ENCODE measurements at regions not wholly inside any gene's neighbourhood (a gene's known extent, or its start where the extent isn't known, plus 50 kb on each side); places are given as distances from the start of the nearest gene placed in this dataset.

DNA sequence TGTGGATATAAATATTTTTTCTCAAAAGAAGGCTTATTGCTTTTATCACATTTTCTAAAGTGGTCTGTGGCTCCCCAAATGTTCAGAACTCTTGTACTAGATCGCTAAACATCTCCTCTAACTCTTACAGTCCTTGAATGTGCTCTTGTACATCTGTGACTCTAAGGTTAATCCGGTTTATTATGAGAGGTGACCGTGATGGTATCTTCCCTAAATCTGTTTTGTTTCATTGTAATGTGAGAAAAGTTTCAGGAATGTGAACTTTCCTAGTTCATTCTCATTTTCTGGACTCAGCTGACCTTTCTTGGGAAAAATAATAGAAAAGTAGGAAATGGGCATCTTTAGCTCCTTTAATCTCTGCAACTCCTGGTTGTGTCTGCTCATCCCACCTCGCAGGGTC lies 94.5 kb upstream of the CD180 start:
- ChIA-PET POLR2A (ENCODE audit: partially characterized antibody) (no interaction called here), CTCF (ENCODE audit: partially characterized antibody) (interaction anchor here (1.2 kb wide), 1 partner anchor 45 kb away, joined by 3 read pairs; no protein-coding TSS in a partner anchor)
- H3K36me3 ChIP-seq (ENCODE audit: insufficient read depth, low read length) = no peaks in the 10 kb centered on the region
- no peaks in the 10 kb centered on the region for H3K27me3 ChIP-seq (ENCODE audit: insufficient read depth, low read length)
- Mint-ChIP-seq H3K27me3 (peaks cover 2 to 8% of the 10 kb centered on the region in 2 donors), H3K27ac (no peak overlapping the region), H3K36me3 (no peaks in the 10 kb centered on the region), H3K4me1 (no peaks in the 10 kb centered on the region), H3K4me3 (no peak overlapping the region), H3K9me3 (no peaks in the 10 kb centered on the region)
- H3K4me3 ChIP-seq (ENCODE audit: low read length in 2 of 2) = no peak overlapping the region
- intact Hi-C loops (cut with micrococcal nuclease) = no loop called here
- no peak for DNase-seq
- no peaks in the 10 kb centered on the region for H3K4me1 ChIP-seq (ENCODE audit: insufficient read depth, low read length)
- no peak overlapping the region for H3K27ac ChIP-seq (ENCODE audit: low read depth, low read length)
- H3K9me3 ChIP-seq (ENCODE audit: control insufficient read depth in 1 of 2, low read length in 2 of 2) = no peaks in the 10 kb centered on the region

DNA sequence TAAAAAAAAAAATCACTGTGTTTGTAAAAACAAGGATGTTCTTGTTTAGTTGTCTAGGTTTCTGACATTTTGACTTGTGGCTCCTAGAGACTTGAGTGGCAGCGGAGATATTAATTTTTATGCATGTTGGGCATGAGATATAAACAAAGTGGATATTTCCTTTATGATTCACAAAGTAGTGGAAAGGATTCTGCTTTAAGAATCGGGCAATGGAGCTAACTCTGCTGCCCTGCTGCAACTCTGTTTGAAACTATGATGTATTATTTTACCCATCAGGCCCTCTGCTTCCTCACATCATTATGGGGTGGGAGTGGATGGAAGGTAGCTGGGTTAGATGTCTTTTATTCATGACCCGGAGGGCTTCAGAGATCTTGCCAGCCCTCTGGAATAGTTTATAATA lies 94.1 kb upstream of the CD180 start:
- H3K4me3 ChIP-seq (ENCODE audit: low read length in 2 of 2) = no peak overlapping the region
- ChIA-PET POLR2A (ENCODE audit: partially characterized antibody) (no interaction called here), CTCF (ENCODE audit: partially characterized antibody) (interaction anchor here (1.2 kb wide), 1 partner anchor 45 kb away, joined by 3 read pairs; no protein-coding TSS in a partner anchor)
- H3K4me1 ChIP-seq (ENCODE audit: insufficient read depth, low read length) = no peaks in the 10 kb centered on the region
- DNase-seq = no peak
- Mint-ChIP-seq H3K4me3 (no peak overlapping the region), H3K36me3 (no peaks in the 10 kb centered on the region), H3K27ac (no peak overlapping the region), H3K9me3 (no peaks in the 10 kb centered on the region), H3K4me1 (no peaks in the 10 kb centered on the region), H3K27me3 (peaks cover 2 to 8% of the 10 kb centered on the region in 2 donors)
- no peaks in the 10 kb centered on the region for H3K9me3 ChIP-seq (ENCODE audit: control insufficient read depth in 1 of 2, low read length in 2 of 2)
- no peaks in the 10 kb centered on the region for H3K27me3 ChIP-seq (ENCODE audit: insufficient read depth, low read length)
- no peaks in the 10 kb centered on the region for H3K36me3 ChIP-seq (ENCODE audit: insufficient read depth, low read length)
- intact Hi-C loops (cut with micrococcal nuclease) = no loop called here
- H3K27ac ChIP-seq (ENCODE audit: low read depth, low read length) = no peak overlapping the region

DNA sequence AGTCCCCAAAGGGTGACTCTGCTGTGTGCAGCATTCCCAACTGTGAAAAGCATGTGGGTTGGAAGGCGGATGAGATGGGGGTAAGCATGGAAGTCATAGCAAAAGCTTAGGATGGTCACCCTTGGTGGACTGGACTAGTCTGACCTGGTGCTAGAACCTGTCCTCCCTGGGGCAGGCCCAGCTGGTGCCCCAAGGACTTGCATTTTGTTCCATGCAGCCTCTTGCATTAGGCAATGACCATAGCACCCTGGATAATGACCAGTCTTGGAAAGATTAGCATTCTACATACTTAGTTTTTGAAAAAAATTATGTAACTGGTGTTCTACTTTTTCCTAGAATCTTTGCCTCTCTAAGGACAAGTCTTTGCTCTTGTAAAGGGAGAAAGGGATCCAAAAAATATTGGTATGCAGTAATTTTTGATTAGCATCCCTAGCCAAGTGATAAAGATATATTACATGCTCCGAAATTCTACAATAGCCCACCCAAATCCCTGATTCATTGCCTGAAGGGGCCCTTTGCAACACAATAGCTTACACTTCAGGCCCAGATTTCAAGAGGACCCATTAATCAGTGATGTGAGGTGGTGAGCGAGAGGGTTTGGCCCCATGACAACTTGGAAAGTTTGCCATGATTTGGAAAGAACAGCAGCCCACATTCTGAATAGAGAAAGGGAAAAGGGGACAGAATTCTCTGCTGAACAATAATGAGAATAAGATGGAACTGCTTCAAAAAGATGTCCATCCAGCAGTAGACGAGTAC lies 93.3 kb upstream of the CD180 start:
- no peaks in the 10 kb centered on the region for H3K4me1 Mint-ChIP-seq
- no peaks in the 10 kb centered on the region for H3K36me3 ChIP-seq (ENCODE audit: insufficient read depth, low read length)
- no peak for DNase-seq
- ChIA-PET CTCF (ENCODE audit: partially characterized antibody) (no interaction called here), POLR2A (ENCODE audit: partially characterized antibody) (no interaction called here)
- peaks cover 2 to 8% of the 10 kb centered on the region in 2 donors for H3K27me3 Mint-ChIP-seq
- no peak overlapping the region for H3K4me3 Mint-ChIP-seq
- H3K9me3 Mint-ChIP-seq = no peaks in the 10 kb centered on the region
- H3K27ac Mint-ChIP-seq = no peak overlapping the region
- H3K36me3 Mint-ChIP-seq = no peaks in the 10 kb centered on the region
- no peaks in the 10 kb centered on the region for H3K9me3 ChIP-seq (ENCODE audit: control insufficient read depth in 1 of 2, low read length in 2 of 2)
- H3K4me3 ChIP-seq (ENCODE audit: low read length in 2 of 2) = no peak overlapping the region
- no peak overlapping the region for H3K27ac ChIP-seq (ENCODE audit: low read depth, low read length)
- no peaks in the 10 kb centered on the region for H3K27me3 ChIP-seq (ENCODE audit: insufficient read depth, low read length)
- intact Hi-C loops (cut with micrococcal nuclease) = no loop called here
- H3K4me1 ChIP-seq (ENCODE audit: insufficient read depth, low read length) = no peaks in the 10 kb centered on the region

DNA sequence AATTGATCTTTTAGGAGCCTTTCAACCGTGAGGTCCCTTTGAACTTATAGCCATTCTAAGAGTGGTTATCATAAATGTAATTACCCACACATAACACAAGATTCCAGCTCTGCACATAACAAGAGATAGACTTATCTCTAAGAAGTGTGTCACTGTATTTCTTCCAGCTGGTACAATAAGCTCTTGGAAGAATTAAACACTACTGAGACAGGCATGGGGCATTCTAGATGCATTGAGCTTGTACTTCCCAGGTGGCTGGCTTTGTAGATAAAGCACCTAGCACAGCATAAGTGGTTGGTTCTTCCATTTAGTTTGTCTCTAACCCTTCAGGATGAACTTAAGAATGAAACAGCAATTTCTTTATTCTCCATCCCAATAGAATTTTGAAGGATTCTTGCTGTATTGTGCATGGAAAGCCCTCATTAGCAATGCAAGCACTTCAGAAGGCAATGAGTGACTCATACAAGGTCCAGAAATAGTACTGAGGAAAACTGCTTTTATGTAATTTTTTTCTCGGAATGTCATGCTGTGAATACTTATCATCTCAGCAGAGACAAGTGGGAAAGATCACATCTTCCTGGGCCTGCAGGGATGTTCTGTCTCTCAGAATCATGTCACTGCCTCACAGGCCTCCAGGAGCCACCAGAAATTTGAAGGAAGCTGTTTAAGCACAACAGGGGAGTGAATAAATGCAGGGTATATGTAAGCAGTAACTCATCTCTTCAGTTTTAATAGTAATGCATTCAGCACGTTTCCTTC lies 91.1 kb upstream of the CD180 start:
- Histone ChIP-seq H3K36me3 (ENCODE audit: insufficient read depth, low read length) (no peaks in the 10 kb centered on the region), H3K9me3 (ENCODE audit: control insufficient read depth in 1 of 2, low read length in 2 of 2) (no peaks in the 10 kb centered on the region), H3K4me1 (ENCODE audit: insufficient read depth, low read length) (no peaks in the 10 kb centered on the region), H3K4me3 (ENCODE audit: low read length in 2 of 2) (no peak overlapping the region), H3K27me3 (ENCODE audit: insufficient read depth, low read length) (no peaks in the 10 kb centered on the region), H3K27ac (ENCODE audit: low read depth, low read length) (no peak overlapping the region)
- CTCF ChIA-PET (ENCODE audit: partially characterized antibody) = no interaction called here
- no peak for DNase-seq
- Mint-ChIP-seq H3K9me3 (no peaks in the 10 kb centered on the region), H3K27ac (no peak overlapping the region), H3K27me3 (peaks cover 0 to 3% of the 10 kb centered on the region in 2 donors), H3K4me1 (no peaks in the 10 kb centered on the region), H3K4me3 (no peak overlapping the region), H3K36me3 (no peaks in the 10 kb centered on the region)
- POLR2A ChIA-PET (ENCODE audit: partially characterized antibody) = no interaction called here
- intact Hi-C loops (cut with micrococcal nuclease) = no loop called here

DNA sequence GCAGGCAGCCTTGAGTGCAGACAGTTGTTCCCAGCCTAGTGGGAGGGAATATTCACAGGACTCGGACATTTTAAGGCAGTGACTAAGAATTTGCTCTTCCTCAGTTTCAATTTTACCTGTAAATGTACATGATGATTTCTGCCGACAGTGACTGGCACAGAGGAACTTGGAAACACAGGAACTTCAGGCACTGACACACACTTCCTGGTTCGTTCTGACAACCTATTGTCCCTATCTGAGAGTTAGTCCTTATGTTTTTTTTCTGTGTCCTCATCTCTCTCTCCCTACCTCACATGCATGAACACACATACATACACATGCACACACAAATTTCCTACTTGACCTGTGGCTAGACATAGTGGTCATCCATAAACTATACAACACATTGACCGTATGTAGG lies 89.4 kb upstream of the CD180 start:
- POLR2A ChIA-PET (ENCODE audit: partially characterized antibody) = no interaction called here
- CTCF ChIA-PET (ENCODE audit: partially characterized antibody) = no interaction called here
- H3K4me3 ChIP-seq (ENCODE audit: low read length in 2 of 2) = no peak overlapping the region
- Mint-ChIP-seq H3K4me3 (no peak overlapping the region), H3K4me1 (no peaks in the 10 kb centered on the region), H3K36me3 (no peaks in the 10 kb centered on the region), H3K9me3 (peaks cover 0 to 2% (median 0%) of the 10 kb centered on the region in 8 donors), H3K27ac (no peak overlapping the region), H3K27me3 (peaks cover 0 to 1% of the 10 kb centered on the region in 2 donors)
- intact Hi-C loops (cut with micrococcal nuclease) = no loop called here
- no peak overlapping the region for H3K27ac ChIP-seq (ENCODE audit: low read depth, low read length)
- DNase-seq = no peak
- H3K9me3 ChIP-seq (ENCODE audit: control insufficient read depth in 1 of 2, low read length in 2 of 2) = no peaks in the 10 kb centered on the region
- no peaks in the 10 kb centered on the region for H3K4me1 ChIP-seq (ENCODE audit: insufficient read depth, low read length)
- H3K27me3 ChIP-seq (ENCODE audit: insufficient read depth, low read length) = no peaks in the 10 kb centered on the region
- H3K36me3 ChIP-seq (ENCODE audit: insufficient read depth, low read length) = no peaks in the 10 kb centered on the region

DNA sequence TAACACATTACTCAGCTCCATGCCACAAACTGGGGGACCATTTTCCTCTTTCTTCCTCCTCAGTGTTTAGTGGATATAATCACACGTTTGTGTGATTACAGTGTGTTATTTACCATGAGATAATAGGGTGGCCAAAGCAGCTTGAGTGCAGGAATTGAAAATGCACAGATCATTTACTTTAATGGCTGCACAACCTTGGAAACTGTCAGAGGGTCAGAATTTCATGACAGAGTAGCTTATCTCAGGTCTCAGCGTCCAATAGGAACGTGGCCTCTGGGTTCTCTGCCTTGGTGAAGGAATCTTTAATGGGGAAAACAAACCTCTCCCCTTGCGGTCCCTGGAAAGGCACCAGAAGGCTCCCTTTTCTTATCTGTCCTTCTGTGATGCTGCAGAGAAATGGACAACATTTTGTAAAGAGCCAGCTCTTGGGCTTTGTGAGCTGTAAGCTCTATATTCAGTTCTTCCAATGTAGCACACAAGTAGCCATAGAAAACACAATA lies 87.4 kb upstream of the CD180 start:
- H3K27me3 ChIP-seq (ENCODE audit: insufficient read depth, low read length) = no peaks in the 10 kb centered on the region
- Mint-ChIP-seq H3K36me3 (no peaks in the 10 kb centered on the region), H3K27ac (no peak overlapping the region), H3K4me1 (no peaks in the 10 kb centered on the region), H3K27me3 (peaks cover 0 to 4% of the 10 kb centered on the region in 2 donors), H3K4me3 (no peak overlapping the region), H3K9me3 (peaks cover 0 to 9% (median 5%) of the 10 kb centered on the region in 8 donors)
- CTCF ChIA-PET (ENCODE audit: partially characterized antibody) = no interaction called here
- H3K4me3 ChIP-seq (ENCODE audit: low read length in 2 of 2) = no peak overlapping the region
- no peak for DNase-seq
- H3K9me3 ChIP-seq (ENCODE audit: control insufficient read depth in 1 of 2, low read length in 2 of 2) = no peaks in the 10 kb centered on the region
- intact Hi-C loops (cut with micrococcal nuclease) = no loop called here
- POLR2A ChIA-PET (ENCODE audit: partially characterized antibody) = no interaction called here
- H3K4me1 ChIP-seq (ENCODE audit: insufficient read depth, low read length) = no peaks in the 10 kb centered on the region
- H3K36me3 ChIP-seq (ENCODE audit: insufficient read depth, low read length) = no peaks in the 10 kb centered on the region
- H3K27ac ChIP-seq (ENCODE audit: low read depth, low read length) = no peak overlapping the region

DNA sequence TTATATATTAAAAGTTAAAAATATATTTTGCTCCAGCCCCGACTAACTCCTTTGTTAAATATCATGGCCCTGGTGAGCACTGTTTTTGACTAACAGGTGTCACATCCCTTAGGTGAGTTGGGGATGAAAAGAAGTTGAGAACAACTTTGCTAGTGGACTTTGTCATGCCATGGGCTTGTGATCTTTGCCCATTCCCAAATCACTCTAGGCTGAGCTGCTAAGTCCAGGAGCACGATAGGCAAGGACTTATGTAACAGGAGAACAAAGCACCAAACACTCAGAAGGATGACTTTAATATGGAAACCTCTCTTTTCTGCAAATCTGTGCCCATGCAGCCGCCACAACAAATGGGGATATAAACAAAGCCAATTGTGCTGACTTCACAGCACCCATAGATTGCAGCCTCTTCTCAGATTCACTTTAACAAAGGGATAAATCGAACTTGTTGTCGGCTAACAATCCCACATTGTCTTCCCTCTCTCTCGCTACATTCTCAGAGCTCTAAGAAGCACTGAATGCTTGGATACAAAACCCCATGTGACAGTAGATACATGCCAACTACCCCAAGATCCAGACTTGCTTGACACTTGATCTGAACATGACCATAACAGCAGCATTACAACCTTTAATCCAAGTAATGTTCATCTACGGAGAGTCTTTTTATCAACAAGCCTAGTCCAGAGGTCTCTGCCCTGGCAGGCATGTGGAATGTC lies 86.8 kb upstream of the CD180 start:
- Histone ChIP-seq H3K9me3 (ENCODE audit: control insufficient read depth in 1 of 2, low read length in 2 of 2) (no peaks in the 10 kb centered on the region), H3K27me3 (ENCODE audit: insufficient read depth, low read length) (no peaks in the 10 kb centered on the region), H3K4me1 (ENCODE audit: insufficient read depth, low read length) (no peaks in the 10 kb centered on the region), H3K36me3 (ENCODE audit: insufficient read depth, low read length) (no peaks in the 10 kb centered on the region), H3K27ac (ENCODE audit: low read depth, low read length) (no peak overlapping the region), H3K4me3 (ENCODE audit: low read length in 2 of 2) (no peak overlapping the region)
- POLR2A ChIA-PET (ENCODE audit: partially characterized antibody) = no interaction called here
- no peaks in the 10 kb centered on the region for H3K4me1 Mint-ChIP-seq
- peaks cover 0 to 4% of the 10 kb centered on the region in 2 donors for H3K27me3 Mint-ChIP-seq
- intact Hi-C loops (cut with micrococcal nuclease) = no loop called here
- H3K9me3 Mint-ChIP-seq = peaks cover 0 to 15% (median 9%) of the 10 kb centered on the region in 8 donors
- CTCF ChIA-PET (ENCODE audit: partially characterized antibody) = no interaction called here
- no peak for DNase-seq
- no peak overlapping the region for H3K4me3 Mint-ChIP-seq
- no peaks in the 10 kb centered on the region for H3K36me3 Mint-ChIP-seq
- no peak overlapping the region for H3K27ac Mint-ChIP-seq
